Effector memory CD4-positive, alpha-beta T cell (primary cell): ENCODE measurements at regions not wholly inside any gene's neighbourhood (a gene's known extent, or its start where the extent isn't known, plus 50 kb on each side); places are given as distances from the start of the nearest gene placed in this dataset.
"Not testable (repeated sequence)": the region's sequence is repeated elsewhere in the genome, so short reads cannot be mapped to it uniquely, and the experiment has no call there.

Experiments used
- DNase-seq, 3 donors: peaks; one replicate each; pipeline ENCODE4 v3.0.0-alpha.2; 2020
- H3K27ac ChIP-seq: 2 replicates; pipeline ENCODE4 v1.7.0; 2013; ENCODE audit warnings: mild to moderate bottlenecking, low read length, moderate library complexity; ENCODE audit not compliant: insufficient read depth, poor library complexity, severe bottlenecking
- H3K27me3 ChIP-seq: replicated peaks from 2 replicates; pipeline ENCODE4 v1.7.0; 2013; ENCODE audit warnings: mild to moderate bottlenecking, low read length; ENCODE audit not compliant: insufficient read depth, control insufficient read depth, poor library complexity, severe bottlenecking
- H3K36me3 ChIP-seq: 2 replicates; pipeline ENCODE4 v1.7.0; 2013; ENCODE audit warnings: mild to moderate bottlenecking, low read length, moderate library complexity; ENCODE audit not compliant: control insufficient read depth, insufficient read depth
- H3K4me1 ChIP-seq: 2 replicates; pipeline ENCODE4 v1.7.0; 2013; ENCODE audit warnings: low read length, mild to moderate bottlenecking; ENCODE audit not compliant: control insufficient read depth, insufficient read depth, poor library complexity, severe bottlenecking
- H3K4me3 ChIP-seq: 2 replicates; pipeline ENCODE4 v1.7.0; 2013; ENCODE audit warnings: low read length, low read depth, mild to moderate bottlenecking; ENCODE audit not compliant: insufficient read depth, poor library complexity, severe bottlenecking
- H3K9me3 ChIP-seq: 2 replicates; pipeline ENCODE4 v1.7.0; 2013; ENCODE audit warnings: mild to moderate bottlenecking, low read length, moderate library complexity; ENCODE audit not compliant: control insufficient read depth

DNA sequence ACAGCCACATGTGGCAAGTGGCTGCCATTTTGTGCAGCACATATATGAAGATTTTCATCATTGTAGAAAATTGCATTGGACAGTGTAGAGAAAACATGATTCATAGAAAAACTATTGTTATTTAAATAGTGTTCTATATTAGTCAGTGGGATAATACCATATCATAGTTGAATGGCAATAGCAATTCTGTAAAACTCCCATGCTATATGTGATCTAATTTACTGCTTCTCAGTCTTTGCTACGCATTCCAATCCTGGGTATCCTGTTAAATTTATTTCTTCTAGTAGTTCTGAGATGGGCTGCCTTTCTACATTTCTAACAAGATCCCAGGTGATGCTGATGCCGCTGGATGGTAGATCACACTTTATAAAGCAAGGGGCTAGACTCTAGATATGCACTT, 117.5 kb upstream of the FBXO28 start:
- H3K27me3 ChIP-seq, H3K36me3 ChIP-seq, H3K27ac ChIP-seq, H3K4me1 ChIP-seq, H3K9me3 ChIP-seq, H3K4me3 ChIP-seq, DNase-seq: not testable (repeated sequence)

DNA sequence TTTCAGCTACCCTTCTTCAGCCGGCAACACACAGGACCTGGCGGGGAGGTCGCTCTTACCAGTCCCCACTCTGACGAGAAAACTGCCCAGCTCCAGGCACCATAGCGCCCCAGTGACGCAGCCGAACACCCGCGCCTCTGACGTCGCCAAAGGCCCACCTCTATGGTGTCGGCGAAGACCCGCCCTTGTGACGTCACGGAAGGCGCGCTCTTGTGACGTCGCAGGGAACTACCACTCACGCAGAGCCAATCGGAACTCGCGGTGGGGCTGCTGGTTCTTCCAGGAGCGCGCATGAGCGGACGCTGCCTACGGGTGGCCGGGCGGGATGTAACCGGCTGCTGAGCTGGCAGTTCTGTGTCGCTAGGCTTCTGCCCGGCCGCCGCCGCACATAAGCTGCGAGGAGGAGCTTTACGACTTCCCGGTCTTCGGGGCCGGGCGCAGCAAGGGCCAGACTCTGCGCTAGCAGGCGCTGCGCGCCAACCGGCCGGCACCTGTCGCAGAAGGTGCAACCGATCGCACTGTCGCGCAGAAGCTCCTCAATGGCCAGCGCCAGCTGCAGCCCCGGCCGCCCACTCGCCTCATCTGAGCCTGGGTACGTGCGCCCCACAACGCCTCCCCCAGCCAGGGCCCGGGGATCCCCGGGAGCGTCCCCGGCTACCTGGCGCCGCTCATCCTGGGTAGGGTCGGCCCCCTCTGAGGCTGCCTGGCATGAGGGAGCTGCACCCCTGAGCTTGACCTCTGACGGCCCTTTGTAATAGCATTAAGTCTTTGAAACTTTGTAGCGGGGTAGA, 121.3 kb upstream of the FBXO28 start:
- peak; percentile 100 for DNase-seq
- Histone ChIP-seq H3K27ac (peak overlapping the region; percentile 67), H3K4me3 (peak overlapping the region; percentile 52)
- not testable (repeated sequence) for H3K27me3 ChIP-seq, H3K9me3 ChIP-seq, H3K4me1 ChIP-seq, H3K36me3 ChIP-seq

DNA sequence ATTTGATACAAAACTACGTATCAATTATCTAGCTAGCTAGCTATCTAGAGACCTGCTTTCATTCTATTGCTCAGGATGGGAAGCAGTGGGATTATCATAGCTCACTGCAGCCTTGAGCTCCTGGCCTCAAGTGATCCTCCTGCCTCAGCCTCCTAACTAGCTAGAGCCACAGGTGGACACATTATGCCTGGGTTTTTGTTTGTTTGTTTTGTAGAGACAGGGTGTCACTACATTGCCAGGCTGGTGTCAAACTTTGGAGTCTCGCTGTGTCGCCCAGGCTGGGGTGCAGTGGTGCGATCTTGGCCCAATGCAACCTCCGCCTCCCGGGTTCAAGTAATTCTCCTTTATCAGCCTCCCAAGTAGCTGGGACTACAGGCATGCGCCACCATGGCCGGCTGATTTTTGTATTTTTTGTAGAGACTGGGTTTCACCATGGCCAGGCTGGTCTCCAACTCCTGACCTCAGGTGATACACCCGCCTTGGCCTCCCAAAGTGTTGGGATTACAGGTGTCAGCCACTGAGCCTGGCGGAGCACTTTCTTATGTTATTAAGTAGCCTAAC, 122.5 kb upstream of the FBXO28 start:
- H3K27ac ChIP-seq, H3K4me1 ChIP-seq, H3K4me3 ChIP-seq, DNase-seq, H3K36me3 ChIP-seq, H3K27me3 ChIP-seq, H3K9me3 ChIP-seq: not testable (repeated sequence)

DNA sequence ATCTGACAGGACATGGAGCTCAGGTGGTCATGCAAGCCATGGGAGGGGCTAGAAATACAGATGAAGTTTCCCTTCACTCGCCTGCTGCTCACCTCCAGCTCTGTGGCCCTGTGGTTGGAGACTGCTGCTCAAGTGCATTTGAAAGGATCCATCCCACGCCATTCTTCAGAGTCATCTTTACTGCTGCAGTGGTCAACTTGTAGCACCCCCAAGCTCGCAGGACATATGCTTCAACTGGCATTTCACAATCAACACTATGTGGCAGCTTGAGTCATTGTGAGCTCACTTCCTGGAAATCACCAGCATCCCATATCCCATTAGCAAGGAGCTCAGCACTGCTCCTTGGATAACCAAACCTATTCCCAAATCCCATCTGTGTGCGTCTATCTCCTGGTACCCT, 116.2 kb upstream of the TP53BP2 start:
- not testable (repeated sequence) for H3K9me3 ChIP-seq, H3K4me3 ChIP-seq, H3K36me3 ChIP-seq, H3K4me1 ChIP-seq, H3K27me3 ChIP-seq, DNase-seq, H3K27ac ChIP-seq

DNA sequence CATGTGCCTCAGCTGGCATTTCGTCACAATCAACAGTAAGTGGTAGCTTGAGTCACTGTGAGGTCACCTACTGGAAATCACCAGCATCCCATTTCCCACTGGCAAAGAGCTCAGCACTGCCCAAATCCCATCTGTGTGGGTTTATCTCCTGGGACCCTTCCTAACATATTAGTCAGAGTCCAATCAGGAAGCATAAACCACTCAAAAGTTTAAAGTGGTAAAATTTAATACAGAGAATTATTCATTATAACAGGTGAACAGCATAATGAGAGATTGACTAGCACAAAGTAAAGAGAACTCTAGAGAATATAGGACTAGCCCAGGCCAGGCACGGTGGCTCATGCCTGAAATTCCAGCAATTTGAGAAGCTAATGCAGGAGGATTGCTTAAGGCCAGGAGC, 107.1 kb upstream of the TP53BP2 start:
- H3K4me3 ChIP-seq, H3K36me3 ChIP-seq, H3K27me3 ChIP-seq, H3K27ac ChIP-seq, H3K9me3 ChIP-seq, H3K4me1 ChIP-seq, DNase-seq: not testable (repeated sequence)

DNA sequence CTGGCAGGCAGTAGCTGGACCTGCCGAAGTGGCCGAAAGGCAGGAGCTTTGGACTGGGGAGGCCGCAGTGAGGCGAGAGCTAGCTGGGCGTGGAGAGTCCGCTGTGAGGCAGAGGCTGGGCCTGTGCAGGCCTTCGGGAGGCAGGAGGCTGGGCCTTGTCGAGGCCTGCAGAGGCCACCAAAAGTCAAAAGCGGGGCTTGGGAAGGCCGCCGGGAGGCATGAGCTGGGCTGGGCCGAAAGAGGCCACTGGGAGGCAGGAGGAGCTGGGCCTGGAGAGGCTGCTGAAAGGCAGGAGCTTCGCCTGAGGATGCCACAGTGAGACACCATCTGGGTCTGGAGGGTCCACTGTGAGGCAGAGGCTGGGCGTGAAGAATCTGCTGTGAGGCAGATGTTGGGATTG, 105.8 kb upstream of the TP53BP2 start:
- not testable (repeated sequence) for H3K27ac ChIP-seq, H3K4me3 ChIP-seq, DNase-seq, H3K9me3 ChIP-seq, H3K36me3 ChIP-seq, H3K27me3 ChIP-seq, H3K4me1 ChIP-seq

DNA sequence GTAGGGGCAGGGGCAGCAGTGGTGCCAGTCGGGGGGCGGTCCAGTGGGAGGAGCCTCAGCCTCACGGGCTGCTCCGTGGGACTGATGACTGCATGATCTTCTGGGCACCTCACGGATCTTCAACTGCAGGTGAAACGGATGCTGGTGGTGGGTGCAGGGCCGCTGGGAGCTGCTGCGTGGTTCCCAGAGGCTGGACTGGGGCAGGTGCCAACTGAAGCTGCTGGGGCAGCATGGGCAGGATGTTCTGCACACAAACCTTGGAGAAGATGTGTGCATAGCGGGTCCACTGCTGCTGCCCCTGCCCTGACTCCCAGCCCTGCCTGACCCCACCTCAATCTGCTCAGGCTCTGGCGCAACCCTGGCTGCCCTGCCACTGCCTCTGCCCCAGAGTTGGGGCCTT, 104.2 kb upstream of the TP53BP2 start:
- H3K9me3 ChIP-seq, H3K4me1 ChIP-seq, H3K27me3 ChIP-seq, DNase-seq, H3K36me3 ChIP-seq, H3K4me3 ChIP-seq, H3K27ac ChIP-seq: not testable (repeated sequence)

DNA sequence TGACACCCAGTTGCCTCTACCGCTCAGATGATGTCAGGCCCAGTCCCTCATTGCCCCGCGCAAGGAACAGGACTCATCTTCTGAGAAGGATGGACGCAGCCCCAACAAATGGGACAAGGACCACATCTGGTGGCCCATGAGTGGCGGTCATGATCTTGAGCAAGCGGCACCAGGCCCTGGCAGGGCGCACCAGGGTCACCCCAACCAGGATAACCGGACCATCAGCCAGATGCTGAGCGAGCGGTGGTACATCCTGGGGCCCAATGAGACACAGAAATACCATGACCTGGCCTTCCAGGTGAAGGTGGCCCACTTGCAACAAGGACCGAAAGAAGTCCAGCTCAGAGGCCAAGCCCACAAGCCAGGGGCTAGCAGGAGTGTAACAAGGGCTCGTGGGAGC, 102.3 kb upstream of the TP53BP2 start:
- H3K27ac ChIP-seq, H3K27me3 ChIP-seq, H3K4me1 ChIP-seq, H3K4me3 ChIP-seq, H3K9me3 ChIP-seq, H3K36me3 ChIP-seq, DNase-seq: not testable (repeated sequence)

DNA sequence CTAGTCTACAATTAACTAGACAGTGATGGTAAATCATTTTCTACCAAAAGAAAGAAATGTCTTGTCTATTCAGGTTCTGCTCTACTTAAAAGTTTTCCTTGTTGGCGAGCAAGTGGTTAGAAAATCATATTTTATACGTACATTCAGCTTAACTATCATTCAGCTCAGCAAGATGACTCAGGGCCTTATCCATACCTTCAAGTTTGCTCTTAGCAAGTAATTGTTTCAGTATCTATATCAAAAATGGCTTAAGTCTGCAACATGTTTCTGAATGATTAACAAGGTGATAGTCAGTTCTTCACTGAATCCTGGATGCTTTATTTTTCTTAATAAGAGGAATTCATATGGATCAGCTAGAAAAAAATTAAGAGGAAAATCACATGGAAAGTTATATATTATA, 90.8 kb upstream of the TP53BP2 start:
- not testable (repeated sequence) for H3K27me3 ChIP-seq, H3K4me1 ChIP-seq, DNase-seq, H3K27ac ChIP-seq, H3K4me3 ChIP-seq, H3K36me3 ChIP-seq, H3K9me3 ChIP-seq

DNA sequence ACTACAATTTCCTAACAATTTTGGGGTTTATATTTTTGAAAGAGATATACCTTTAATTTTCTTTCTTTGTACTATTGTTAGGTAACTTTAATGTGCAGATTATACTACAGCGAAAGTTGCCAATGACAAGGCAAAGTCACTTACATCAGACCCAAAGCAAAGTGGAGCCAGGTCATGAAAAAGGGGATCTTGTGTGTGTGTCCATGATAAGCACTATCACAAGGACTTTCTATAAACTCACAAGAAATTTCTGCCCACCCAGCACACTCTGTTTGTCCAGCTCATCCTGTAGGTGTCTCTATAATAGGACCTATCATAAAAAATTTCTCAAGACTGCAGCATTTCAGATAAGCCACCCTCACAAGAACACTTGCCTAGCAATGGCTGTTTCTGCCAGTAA, 85.7 kb upstream of the TP53BP2 start:
- H3K36me3 ChIP-seq = not testable (repeated sequence)

More for the DNA sequence above, 85.7 kb upstream of the TP53BP2 start:
- H3K27ac ChIP-seq, H3K4me3 ChIP-seq, H3K9me3 ChIP-seq, H3K4me1 ChIP-seq, H3K27me3 ChIP-seq, DNase-seq: not testable (repeated sequence)
